Neural progenitor cell (in vitro differentiated cells): ENCODE measurements at regions not wholly inside any gene's neighbourhood (a gene's known extent, or its start where the extent isn't known, plus 50 kb on each side); places are given as distances from the start of the nearest gene placed in this dataset.

ENCODE experiments used
- DNase-seq: peaks from one replicate; pipeline ENCODE4 v3.0.0-alpha.2; 2016; ENCODE audit warnings: low spot score
- H2AFZ ChIP-seq: fragments of 200-600 bp; sonication (generic); replicated peaks from 2 replicates; pipeline ENCODE4 v1.6.1; 2016; ENCODE audit warnings: antibody characterized with exemption
- H3F3A ChIP-seq: fragments of 200-600 bp; sonication (generic); 2 replicates; pipeline ENCODE4 v1.6.1; 2016; ENCODE audit warnings: antibody characterized with exemption, low read depth
- H3K27ac ChIP-seq: fragments of 200-600 bp; sonication (generic); 2 replicates; pipeline ENCODE4 v1.5.1; 2016; ENCODE audit warnings: mild to moderate bottlenecking
- H3K27me3 ChIP-seq: fragments of 200-600 bp; sonication (generic); 2 replicates; pipeline ENCODE4 v1.6.1; 2016; ENCODE audit warnings: mild to moderate bottlenecking, moderate library complexity
- H3K36me3 ChIP-seq: fragments of 200-600 bp; sonication (generic); 2 replicates; pipeline ENCODE4 v1.5.1; 2016
- H3K4me1 ChIP-seq: fragments of 200-600 bp; sonication (generic); 2 replicates; pipeline ENCODE4 v1.6.1; 2016; ENCODE audit warnings: mixed run types
- H3K4me2 ChIP-seq: fragments of 200-600 bp; sonication (generic); 2 replicates; pipeline ENCODE4 v1.6.1; 2016
- H3K4me3 ChIP-seq: fragments of 200-600 bp; sonication (generic); 2 replicates; pipeline ENCODE4 v1.5.1; 2016
- H3K79me2 ChIP-seq: fragments of 200-600 bp; sonication (generic); 2 replicates; pipeline ENCODE4 v1.6.1; 2016; ENCODE audit warnings: low read depth
- H3K9ac ChIP-seq: fragments of 200-600 bp; sonication (generic); 2 replicates; pipeline ENCODE4 v1.6.1; 2016
- H3K9me3 ChIP-seq: fragments of 200-600 bp; sonication (generic); 2 replicates; pipeline ENCODE4 v1.5.1; 2016; ENCODE audit warnings: low read depth
- H4K20me1 ChIP-seq: fragments of 200-600 bp; sonication (generic); 2 replicates; pipeline ENCODE4 v1.6.1; 2016; ENCODE audit warnings: low read depth
- H3K27ac Mint-ChIP-seq: 3 replicates; pipeline ENCODE4 v1.8.0; 2021; ENCODE audit warnings: mixed read lengths
- H3K27me3 Mint-ChIP-seq: 2 replicates; pipeline ENCODE4 v1.8.0; 2022; ENCODE audit warnings: low read depth, mild to moderate bottlenecking, inconsistent platforms, moderate library complexity, mixed read lengths; ENCODE audit not compliant: insufficient read depth
- H3K36me3 Mint-ChIP-seq: 3 replicates; pipeline ENCODE4 v1.8.0; 2021; ENCODE audit warnings: mixed read lengths
- H3K4me1 Mint-ChIP-seq: 3 replicates; pipeline ENCODE4 v1.8.0; 2021; ENCODE audit warnings: mixed read lengths
- H3K4me3 Mint-ChIP-seq: 3 replicates; pipeline ENCODE4 v1.8.0; 2021; ENCODE audit warnings: mild to moderate bottlenecking, moderate library complexity, mixed read lengths
- H3K9me3 Mint-ChIP-seq: 3 replicates; pipeline ENCODE4 v1.8.0; 2020; ENCODE audit warnings: mixed read lengths
- CTCF ChIP-seq: fragments of 200-600 bp; sonication (generic); IDR thresholded peaks from 2 replicates; pipeline ENCODE4 v1.5.1; 2017; ENCODE audit warnings: antibody characterized with exemption, mild to moderate bottlenecking
- EZH2 ChIP-seq: fragments of 200-600 bp; sonication (generic); IDR thresholded peaks from 2 replicates; pipeline ENCODE4 v1.6.1; 2017; ENCODE audit warnings: antibody characterized with exemption, mild to moderate bottlenecking, moderate library complexity
- EZH2phosphoT487 ChIP-seq: fragments of 200-600 bp; sonication (generic); IDR thresholded peaks from 2 replicates; pipeline ENCODE4 v1.6.1; 2017; ENCODE audit warnings: antibody characterized with exemption

DNA sequence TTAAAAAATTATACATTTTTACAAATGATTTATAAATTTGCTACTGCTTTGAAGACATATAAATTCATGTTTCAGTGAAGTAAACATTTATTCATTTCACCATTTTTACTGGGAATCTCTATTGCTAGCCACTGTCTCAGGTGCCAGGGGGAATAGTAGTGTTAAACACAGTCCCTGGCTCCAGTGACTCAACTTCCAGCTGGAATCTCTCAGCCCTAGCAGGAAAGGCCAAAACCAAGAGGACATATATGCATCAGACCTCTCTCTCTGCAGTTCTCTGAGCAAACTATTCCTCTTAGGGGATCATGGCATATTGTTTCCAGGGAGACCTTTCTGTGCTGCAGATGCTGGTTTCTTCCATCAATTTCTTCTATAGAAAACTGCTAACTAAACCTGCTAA, 1009.0 kb upstream of the LCORL start:
- TF ChIP-seq CTCF = no peak
- TF ChIP-seq EZH2 = no peak
- no peak for TF ChIP-seq EZH2phosphoT487
- Mint-ChIP-seq H3K9me3 (peaks cover 7% of the 10 kb centered on the region), H3K4me1 (peaks cover 39% of the 10 kb centered on the region), H3K27me3 (no peaks in the 10 kb centered on the region), H3K27ac (peak overlapping the region; percentile 34), H3K4me3 (no peak overlapping the region), H3K36me3 (no peaks in the 10 kb centered on the region)
- DNase-seq = no peak
- Histone ChIP-seq H3K9ac (no peak overlapping the region), H3K27me3 (no peaks in the 10 kb centered on the region), H3K79me2 (no peaks in the 10 kb centered on the region), H3K36me3 (no peaks in the 10 kb centered on the region), H3K27ac (no peak overlapping the region), H2AFZ (no peak overlapping the region), H3K4me3 (no peak overlapping the region), H3K9me3 (no peaks in the 10 kb centered on the region), H4K20me1 (no peaks in the 10 kb centered on the region), H3F3A (no peaks in the 10 kb centered on the region), H3K4me2 (no peak overlapping the region), H3K4me1 (peaks cover 7% of the 10 kb centered on the region)

DNA sequence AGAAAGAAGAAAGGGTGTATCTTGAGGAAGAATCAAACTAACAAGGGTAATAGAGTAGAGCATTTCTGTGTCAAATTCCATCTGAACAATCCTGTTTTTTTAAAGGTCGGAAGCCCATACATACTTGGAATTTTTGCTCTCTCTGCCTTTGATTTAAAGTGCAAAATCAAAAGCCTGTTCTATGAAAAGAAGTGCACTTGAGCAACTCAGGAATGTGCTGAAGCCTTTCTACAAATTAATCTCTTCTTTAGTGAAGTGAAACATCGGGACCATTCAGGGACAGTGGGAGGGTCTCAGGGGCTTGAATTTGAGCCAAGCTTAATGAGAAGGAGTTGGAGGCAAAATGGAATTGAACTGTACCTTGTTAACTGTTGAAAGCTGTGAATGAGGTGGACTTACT, 1008.5 kb upstream of the LCORL start:
- H3F3A ChIP-seq = no peaks in the 10 kb centered on the region
- H3K27me3 ChIP-seq = no peaks in the 10 kb centered on the region
- peaks cover 7% of the 10 kb centered on the region for H3K4me1 ChIP-seq
- peaks cover 39% of the 10 kb centered on the region for H3K4me1 Mint-ChIP-seq
- H3K79me2 ChIP-seq = no peaks in the 10 kb centered on the region
- H4K20me1 ChIP-seq = no peaks in the 10 kb centered on the region
- no peak overlapping the region for H3K4me3 Mint-ChIP-seq
- no peaks in the 10 kb centered on the region for H3K9me3 ChIP-seq
- peak overlapping the region; percentile 82 for H3K27ac Mint-ChIP-seq
- no peaks in the 10 kb centered on the region for H3K27me3 Mint-ChIP-seq
- no peak overlapping the region for H3K4me3 ChIP-seq
- H3K9me3 Mint-ChIP-seq = peaks cover 7% of the 10 kb centered on the region
- no peak overlapping the region for H3K9ac ChIP-seq
- H2AFZ ChIP-seq = no peak overlapping the region
- peak; percentile 18 for DNase-seq
- no peaks in the 10 kb centered on the region for H3K36me3 ChIP-seq
- no peaks in the 10 kb centered on the region for H3K36me3 Mint-ChIP-seq
- H3K4me2 ChIP-seq = no peak overlapping the region
- no peak overlapping the region for H3K27ac ChIP-seq
- no peak for TF ChIP-seq EZH2
- no peak for TF ChIP-seq EZH2phosphoT487
- no peak for TF ChIP-seq CTCF

DNA sequence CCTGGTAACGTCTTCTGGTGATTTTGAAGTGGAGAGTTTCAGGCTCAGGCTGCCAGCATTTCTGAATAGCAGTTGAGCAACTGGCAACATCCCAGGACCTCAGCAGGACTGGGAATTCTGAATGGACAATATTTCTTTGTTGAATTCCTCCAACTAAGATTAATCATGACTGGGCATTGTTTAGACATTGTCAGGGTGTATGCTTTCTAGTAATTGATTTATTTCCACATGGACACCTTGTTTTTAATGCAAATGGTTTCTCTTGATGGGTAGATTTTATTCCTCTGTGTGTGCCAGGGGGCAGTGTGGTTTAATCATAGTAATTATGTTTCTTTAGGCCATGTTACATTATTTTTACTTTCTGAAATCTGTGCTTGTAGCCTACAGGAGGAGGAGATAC, 1004.7 kb upstream of the LCORL start:
- peaks cover 7% of the 10 kb centered on the region for H3K4me1 ChIP-seq
- no peak for DNase-seq
- H3K4me3 ChIP-seq = no peak overlapping the region
- Mint-ChIP-seq H3K36me3 (no peaks in the 10 kb centered on the region), H3K9me3 (peaks cover 5% of the 10 kb centered on the region), H3K4me3 (no peak overlapping the region), H3K27ac (no peak overlapping the region), H3K4me1 (peaks cover 34% of the 10 kb centered on the region), H3K27me3 (no peaks in the 10 kb centered on the region)
- no peaks in the 10 kb centered on the region for H3F3A ChIP-seq
- H3K79me2 ChIP-seq = no peaks in the 10 kb centered on the region
- H3K27ac ChIP-seq = no peak overlapping the region
- no peaks in the 10 kb centered on the region for H3K27me3 ChIP-seq
- no peak overlapping the region for H3K4me2 ChIP-seq
- H3K9me3 ChIP-seq = no peaks in the 10 kb centered on the region
- no peak overlapping the region for H3K9ac ChIP-seq
- H4K20me1 ChIP-seq = no peaks in the 10 kb centered on the region
- no peaks in the 10 kb centered on the region for H3K36me3 ChIP-seq
- no peak overlapping the region for H2AFZ ChIP-seq
- peak; percentile 21 for TF ChIP-seq CTCF
- no peak for TF ChIP-seq EZH2

DNA sequence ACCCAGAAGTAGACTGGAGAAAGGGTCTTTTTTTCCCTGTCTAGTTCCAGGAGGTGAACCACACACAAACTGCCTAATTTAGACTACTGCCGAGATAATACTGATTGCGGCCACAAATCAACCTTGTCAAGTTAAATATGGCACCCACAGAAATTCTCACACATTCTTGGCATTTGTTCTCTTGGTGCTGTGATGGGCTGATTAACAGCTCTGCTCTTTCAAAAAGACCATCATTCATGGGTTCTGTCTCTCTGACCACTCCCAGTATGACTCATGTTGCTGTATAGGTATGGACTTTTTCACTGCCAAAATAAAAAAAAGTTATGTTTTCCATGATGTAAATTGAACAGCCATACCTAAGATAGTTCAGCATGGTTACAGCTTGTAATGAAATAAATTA, 1003.5 kb upstream of the LCORL start:
- peaks cover 24% of the 10 kb centered on the region for H3K4me1 Mint-ChIP-seq
- Histone ChIP-seq H3K9ac (no peak overlapping the region), H3F3A (no peaks in the 10 kb centered on the region), H3K4me1 (peaks cover 2% of the 10 kb centered on the region), H4K20me1 (no peaks in the 10 kb centered on the region), H3K27ac (no peak overlapping the region), H3K9me3 (no peaks in the 10 kb centered on the region), H3K36me3 (no peaks in the 10 kb centered on the region), H3K79me2 (no peaks in the 10 kb centered on the region), H3K27me3 (no peaks in the 10 kb centered on the region), H2AFZ (no peak overlapping the region), H3K4me3 (no peak overlapping the region), H3K4me2 (no peak overlapping the region)
- DNase-seq = no peak
- TF ChIP-seq CTCF (no peak), EZH2phosphoT487 (no peak), EZH2 (no peak)
- H3K9me3 Mint-ChIP-seq = peaks cover 5% of the 10 kb centered on the region
- H3K27ac Mint-ChIP-seq = no peak overlapping the region
- H3K27me3 Mint-ChIP-seq = no peaks in the 10 kb centered on the region
- H3K36me3 Mint-ChIP-seq = no peaks in the 10 kb centered on the region
- no peak overlapping the region for H3K4me3 Mint-ChIP-seq
